Neural progenitor cell (in vitro differentiated cells): ENCODE measurements at regions not wholly inside any gene's neighbourhood (a gene's known extent, or its start where the extent isn't known, plus 50 kb on each side); places are given as distances from the start of the nearest gene placed in this dataset.

Experiments
- DNase-seq: peaks from one replicate; pipeline ENCODE4 v3.0.0-alpha.2; 2016; ENCODE audit warnings: low spot score
- H2AFZ ChIP-seq: fragments of 200-600 bp; sonication (generic); replicated peaks from 2 replicates; pipeline ENCODE4 v1.6.1; 2016; ENCODE audit warnings: antibody characterized with exemption
- H3F3A ChIP-seq: fragments of 200-600 bp; sonication (generic); 2 replicates; pipeline ENCODE4 v1.6.1; 2016; ENCODE audit warnings: antibody characterized with exemption, low read depth
- H3K27ac ChIP-seq: fragments of 200-600 bp; sonication (generic); 2 replicates; pipeline ENCODE4 v1.5.1; 2016; ENCODE audit warnings: mild to moderate bottlenecking
- H3K27me3 ChIP-seq: fragments of 200-600 bp; sonication (generic); 2 replicates; pipeline ENCODE4 v1.6.1; 2016; ENCODE audit warnings: mild to moderate bottlenecking, moderate library complexity
- H3K36me3 ChIP-seq: fragments of 200-600 bp; sonication (generic); 2 replicates; pipeline ENCODE4 v1.5.1; 2016
- H3K4me1 ChIP-seq: fragments of 200-600 bp; sonication (generic); 2 replicates; pipeline ENCODE4 v1.6.1; 2016; ENCODE audit warnings: mixed run types
- H3K4me2 ChIP-seq: fragments of 200-600 bp; sonication (generic); 2 replicates; pipeline ENCODE4 v1.6.1; 2016
- H3K4me3 ChIP-seq: fragments of 200-600 bp; sonication (generic); 2 replicates; pipeline ENCODE4 v1.5.1; 2016
- H3K79me2 ChIP-seq: fragments of 200-600 bp; sonication (generic); 2 replicates; pipeline ENCODE4 v1.6.1; 2016; ENCODE audit warnings: low read depth
- H3K9ac ChIP-seq: fragments of 200-600 bp; sonication (generic); 2 replicates; pipeline ENCODE4 v1.6.1; 2016
- H3K9me3 ChIP-seq: fragments of 200-600 bp; sonication (generic); 2 replicates; pipeline ENCODE4 v1.5.1; 2016; ENCODE audit warnings: low read depth
- H4K20me1 ChIP-seq: fragments of 200-600 bp; sonication (generic); 2 replicates; pipeline ENCODE4 v1.6.1; 2016; ENCODE audit warnings: low read depth
- H3K27ac Mint-ChIP-seq: 3 replicates; pipeline ENCODE4 v1.8.0; 2021; ENCODE audit warnings: mixed read lengths
- H3K27me3 Mint-ChIP-seq: 2 replicates; pipeline ENCODE4 v1.8.0; 2022; ENCODE audit warnings: low read depth, mild to moderate bottlenecking, inconsistent platforms, moderate library complexity, mixed read lengths; ENCODE audit not compliant: insufficient read depth
- H3K36me3 Mint-ChIP-seq: 3 replicates; pipeline ENCODE4 v1.8.0; 2021; ENCODE audit warnings: mixed read lengths
- H3K4me1 Mint-ChIP-seq: 3 replicates; pipeline ENCODE4 v1.8.0; 2021; ENCODE audit warnings: mixed read lengths
- H3K4me3 Mint-ChIP-seq: 3 replicates; pipeline ENCODE4 v1.8.0; 2021; ENCODE audit warnings: mild to moderate bottlenecking, moderate library complexity, mixed read lengths
- H3K9me3 Mint-ChIP-seq: 3 replicates; pipeline ENCODE4 v1.8.0; 2020; ENCODE audit warnings: mixed read lengths
- EZH2 ChIP-seq: fragments of 200-600 bp; sonication (generic); IDR thresholded peaks from 2 replicates; pipeline ENCODE4 v1.6.1; 2017; ENCODE audit warnings: antibody characterized with exemption, mild to moderate bottlenecking, moderate library complexity
- EZH2phosphoT487 ChIP-seq: fragments of 200-600 bp; sonication (generic); IDR thresholded peaks from 2 replicates; pipeline ENCODE4 v1.6.1; 2017; ENCODE audit warnings: antibody characterized with exemption
- TF ChIP-seq, protein P1 (sequence below): fragments of 200-600 bp; sonication (generic); IDR thresholded peaks from 2 replicates; pipeline ENCODE4 v1.5.1; 2017; ENCODE audit warnings: antibody characterized with exemption, mild to moderate bottlenecking

DNA sequence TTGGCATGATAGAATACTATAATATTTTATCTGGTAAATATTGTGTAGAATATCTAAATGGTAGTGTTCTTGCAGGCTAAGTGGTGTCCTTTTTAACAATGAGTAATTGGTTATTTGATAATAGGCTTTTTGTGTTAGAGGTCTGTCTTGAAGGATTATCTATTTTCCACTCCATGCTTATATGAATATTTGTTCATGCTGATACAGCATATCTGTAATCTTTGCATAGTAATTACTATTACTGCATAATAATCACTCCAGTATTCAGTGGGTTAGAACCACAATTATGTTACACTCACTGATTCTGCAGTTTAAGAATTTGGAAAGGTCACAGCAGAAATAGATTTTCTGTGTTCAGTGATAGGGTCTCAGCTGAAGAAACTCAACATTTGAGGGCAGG is 1229.9 kb downstream of the MAT2B start:
- no peak overlapping the region for H3K9ac ChIP-seq
- peaks cover 4% of the 10 kb centered on the region for H3K4me1 Mint-ChIP-seq
- no peaks in the 10 kb centered on the region for H3K9me3 ChIP-seq
- peaks cover 6% of the 10 kb centered on the region for H3K4me1 ChIP-seq
- H3K4me3 Mint-ChIP-seq, result no peak overlapping the region
- no peak overlapping the region for H3K27ac Mint-ChIP-seq
- no peaks in the 10 kb centered on the region for H3K36me3 Mint-ChIP-seq
- no peaks in the 10 kb centered on the region for H3K79me2 ChIP-seq
- H3F3A ChIP-seq, result no peaks in the 10 kb centered on the region
- H3K27me3 Mint-ChIP-seq, result peaks cover 2% of the 10 kb centered on the region
- no peak overlapping the region for H3K27ac ChIP-seq
- H3K4me3 ChIP-seq, result no peak overlapping the region
- H4K20me1 ChIP-seq, result no peaks in the 10 kb centered on the region
- no peak for DNase-seq
- TF ChIP-seq EZH2phosphoT487 (no peak), EZH2 (no peak)
- TF ChIP-seq, protein P1, sequence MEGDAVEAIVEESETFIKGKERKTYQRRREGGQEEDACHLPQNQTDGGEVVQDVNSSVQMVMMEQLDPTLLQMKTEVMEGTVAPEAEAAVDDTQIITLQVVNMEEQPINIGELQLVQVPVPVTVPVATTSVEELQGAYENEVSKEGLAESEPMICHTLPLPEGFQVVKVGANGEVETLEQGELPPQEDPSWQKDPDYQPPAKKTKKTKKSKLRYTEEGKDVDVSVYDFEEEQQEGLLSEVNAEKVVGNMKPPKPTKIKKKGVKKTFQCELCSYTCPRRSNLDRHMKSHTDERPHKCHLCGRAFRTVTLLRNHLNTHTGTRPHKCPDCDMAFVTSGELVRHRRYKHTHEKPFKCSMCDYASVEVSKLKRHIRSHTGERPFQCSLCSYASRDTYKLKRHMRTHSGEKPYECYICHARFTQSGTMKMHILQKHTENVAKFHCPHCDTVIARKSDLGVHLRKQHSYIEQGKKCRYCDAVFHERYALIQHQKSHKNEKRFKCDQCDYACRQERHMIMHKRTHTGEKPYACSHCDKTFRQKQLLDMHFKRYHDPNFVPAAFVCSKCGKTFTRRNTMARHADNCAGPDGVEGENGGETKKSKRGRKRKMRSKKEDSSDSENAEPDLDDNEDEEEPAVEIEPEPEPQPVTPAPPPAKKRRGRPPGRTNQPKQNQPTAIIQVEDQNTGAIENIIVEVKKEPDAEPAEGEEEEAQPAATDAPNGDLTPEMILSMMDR, result no peak
- H3K36me3 ChIP-seq, result no peaks in the 10 kb centered on the region
- peaks cover 2% of the 10 kb centered on the region for H3K9me3 Mint-ChIP-seq
- H3K27me3 ChIP-seq, result no peaks in the 10 kb centered on the region
- H3K4me2 ChIP-seq, result no peak overlapping the region
- H2AFZ ChIP-seq, result no peak overlapping the region

DNA sequence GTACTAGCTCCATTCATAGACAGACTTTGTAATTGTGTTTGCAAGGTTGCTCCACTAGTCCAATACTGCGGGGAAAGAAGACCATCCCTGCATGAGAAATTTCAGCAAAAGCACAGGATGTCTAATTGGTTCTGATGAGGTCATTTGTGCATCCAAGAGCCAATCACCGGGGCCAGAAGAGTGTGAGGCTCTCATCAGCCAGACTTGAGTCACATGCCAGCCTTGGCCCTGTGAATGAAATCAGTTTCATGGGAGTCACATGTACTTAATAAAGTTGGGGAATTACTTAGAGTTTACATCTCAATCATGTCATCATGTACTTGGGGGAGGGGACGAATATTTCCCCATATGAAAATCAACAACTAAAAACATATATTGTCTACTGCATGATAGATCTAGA is 1236.0 kb downstream of the MAT2B start:
- DNase-seq, result no peak
- Histone ChIP-seq H2AFZ (no peak overlapping the region), H3F3A (no peaks in the 10 kb centered on the region), H3K27ac (no peak overlapping the region), H3K4me2 (no peak overlapping the region), H4K20me1 (no peaks in the 10 kb centered on the region), H3K79me2 (no peaks in the 10 kb centered on the region), H3K9ac (no peak overlapping the region), H3K4me3 (no peak overlapping the region), H3K36me3 (no peaks in the 10 kb centered on the region), H3K27me3 (no peaks in the 10 kb centered on the region), H3K9me3 (no peaks in the 10 kb centered on the region), H3K4me1 (no peaks in the 10 kb centered on the region)
- Mint-ChIP-seq H3K36me3 (no peaks in the 10 kb centered on the region), H3K27ac (no peak overlapping the region), H3K4me3 (no peak overlapping the region), H3K9me3 (no peaks in the 10 kb centered on the region), H3K4me1 (no peaks in the 10 kb centered on the region), H3K27me3 (peaks cover 2% of the 10 kb centered on the region)
- TF ChIP-seq EZH2 (no peak), EZH2phosphoT487 (no peak)
- TF ChIP-seq, protein P1, result no peak

DNA sequence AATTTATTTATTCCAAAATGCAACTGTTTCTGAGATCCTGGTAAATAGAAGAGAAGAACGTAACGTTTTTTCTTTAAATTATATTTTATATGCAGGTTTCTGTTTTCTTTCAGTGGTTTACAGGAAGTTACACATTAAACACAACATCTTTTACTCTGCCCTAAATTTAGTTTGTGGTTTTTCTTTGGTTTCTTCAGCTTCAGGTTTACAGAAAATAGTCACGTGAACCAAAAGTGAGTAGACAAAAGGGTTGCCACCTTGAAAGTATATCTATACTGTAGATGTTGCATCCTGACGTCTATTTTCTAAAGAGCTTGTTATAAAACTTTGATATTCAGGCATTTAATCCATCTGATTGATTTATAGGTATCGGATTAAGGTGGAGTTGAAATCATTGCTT is 1236.6 kb downstream of the MAT2B start:
- Histone ChIP-seq H3F3A (no peaks in the 10 kb centered on the region), H2AFZ (no peak overlapping the region), H3K9ac (no peak overlapping the region), H3K4me2 (no peak overlapping the region), H3K4me1 (no peaks in the 10 kb centered on the region), H3K27ac (no peak overlapping the region), H3K4me3 (no peak overlapping the region), H3K36me3 (no peaks in the 10 kb centered on the region), H3K27me3 (no peaks in the 10 kb centered on the region), H3K79me2 (no peaks in the 10 kb centered on the region), H3K9me3 (no peaks in the 10 kb centered on the region), H4K20me1 (no peaks in the 10 kb centered on the region)
- DNase-seq, result no peak
- TF ChIP-seq EZH2 (no peak), EZH2phosphoT487 (no peak)
- TF ChIP-seq, protein P1, result no peak
- Mint-ChIP-seq H3K4me3 (no peak overlapping the region), H3K4me1 (no peaks in the 10 kb centered on the region), H3K27ac (no peak overlapping the region), H3K36me3 (no peaks in the 10 kb centered on the region), H3K27me3 (peaks cover 2% of the 10 kb centered on the region), H3K9me3 (no peaks in the 10 kb centered on the region)
